ENCODE measurements at regions not wholly inside any gene's neighbourhood (a gene's known extent, or its start where the extent isn't known, plus 50 kb on each side); places are given as distances from the start of the nearest gene placed in this dataset.

- TF ChIP-seq, protein P1, sequence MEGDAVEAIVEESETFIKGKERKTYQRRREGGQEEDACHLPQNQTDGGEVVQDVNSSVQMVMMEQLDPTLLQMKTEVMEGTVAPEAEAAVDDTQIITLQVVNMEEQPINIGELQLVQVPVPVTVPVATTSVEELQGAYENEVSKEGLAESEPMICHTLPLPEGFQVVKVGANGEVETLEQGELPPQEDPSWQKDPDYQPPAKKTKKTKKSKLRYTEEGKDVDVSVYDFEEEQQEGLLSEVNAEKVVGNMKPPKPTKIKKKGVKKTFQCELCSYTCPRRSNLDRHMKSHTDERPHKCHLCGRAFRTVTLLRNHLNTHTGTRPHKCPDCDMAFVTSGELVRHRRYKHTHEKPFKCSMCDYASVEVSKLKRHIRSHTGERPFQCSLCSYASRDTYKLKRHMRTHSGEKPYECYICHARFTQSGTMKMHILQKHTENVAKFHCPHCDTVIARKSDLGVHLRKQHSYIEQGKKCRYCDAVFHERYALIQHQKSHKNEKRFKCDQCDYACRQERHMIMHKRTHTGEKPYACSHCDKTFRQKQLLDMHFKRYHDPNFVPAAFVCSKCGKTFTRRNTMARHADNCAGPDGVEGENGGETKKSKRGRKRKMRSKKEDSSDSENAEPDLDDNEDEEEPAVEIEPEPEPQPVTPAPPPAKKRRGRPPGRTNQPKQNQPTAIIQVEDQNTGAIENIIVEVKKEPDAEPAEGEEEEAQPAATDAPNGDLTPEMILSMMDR (IDR thresholded peaks at IDR 0.05) = no peak
- no peak for TF ChIP-seq POLR2A (IDR thresholded peaks at IDR 0.05)
Observed at GRCh38 chr10:29920408-29921070, 138.8 kb downstream of the JCAD start.
